ENCODE measurements at regions not wholly inside any gene's neighbourhood (a gene's known extent, or its start where the extent isn't known, plus 50 kb on each side); places are given as distances from the start of the nearest gene placed in this dataset.

- TF ChIP-seq CTCF (IDR thresholded peaks at IDR 0.05) (no peak), POLR2A (IDR thresholded peaks at IDR 0.05) (no peak)
Observed at GRCh38 chr13:90395348-90395747, 952.1 kb upstream of the MIR17HG start.

Data from esophagus squamous epithelium (tissue), 4 donors.